Suprapubic skin (tissue), 4 donors: ENCODE measurements at regions not wholly inside any gene's neighbourhood (a gene's known extent, or its start where the extent isn't known, plus 50 kb on each side); places are given as distances from the start of the nearest gene placed in this dataset.
A peak's percentile ranks its signal among the peaks of the same experiment; 100 is the strongest.

Experiments used
- DNase-seq, 2 donors: peaks; one replicate each; pipeline ENCODE4 v3.0.0-alpha.2; 2019; ENCODE audit warnings: low spot score in 2 of 2
- H3K27ac ChIP-seq: fragments of 200-600 bp; sonication (generic); one replicate; pipeline ENCODE4 v1.5.1; 2019
- H3K27me3 ChIP-seq: fragments of 200-600 bp; sonication (generic); one replicate; pipeline ENCODE4 v1.5.1; 2019
- H3K36me3 ChIP-seq: fragments of 200-600 bp; sonication (generic); one replicate; pipeline ENCODE4 v1.5.1; 2019
- H3K4me1 ChIP-seq: fragments of 200-600 bp; sonication (generic); one replicate; pipeline ENCODE4 v1.5.1; 2019
- H3K4me3 ChIP-seq: fragments of 200-600 bp; sonication (generic); one replicate; pipeline ENCODE4 v1.5.1; 2019; ENCODE audit warnings: mild to moderate bottlenecking
- H3K9me3 ChIP-seq: fragments of 200-600 bp; sonication (generic); one replicate; pipeline ENCODE4 v1.5.1; 2019
- EP300 ChIP-seq: sonication (generic); formaldehyde crosslinking; IDR thresholded peaks from one replicate; pipeline ENCODE4 v1.6.1; 2017; ENCODE audit warnings: antibody characterized with exemption
- POLR2A ChIP-seq, 2 donors: fragments of 450-650 bp; IDR thresholded peaks; one replicate each; pipeline ENCODE4 v1.6.1; 2017; ENCODE audit warnings: antibody characterized with exemption in 2 of 2, mild to moderate bottlenecking in 2 of 2, moderate library complexity in 2 of 2
- POLR2AphosphoS5 ChIP-seq, 3 donors: sonication (generic); formaldehyde crosslinking; IDR thresholded peaks; one replicate each; pipeline ENCODE4 v1.6.1; 2017; ENCODE audit warnings: antibody characterized with exemption in 3 of 3
- WGBS: methylation state at CpG from one replicate; pipeline ENCODE4 v1.1.5; 2018; 5-methylcytosine and 5-hydroxymethylcytosine counted together
- TF ChIP-seq, protein P1 (sequence below), 2 donors: fragments of 200-600 bp in 1 of 2; fragments of 450-650 bp in 1 of 2; sonication (generic) in 1 of 2; IDR thresholded peaks; one replicate each; pipeline ENCODE4 v1.5.1; 2016 to 2019; ENCODE audit warnings: antibody characterized with exemption in 2 of 2, mild to moderate bottlenecking in 1 of 2, moderate library complexity in 1 of 2

DNA sequence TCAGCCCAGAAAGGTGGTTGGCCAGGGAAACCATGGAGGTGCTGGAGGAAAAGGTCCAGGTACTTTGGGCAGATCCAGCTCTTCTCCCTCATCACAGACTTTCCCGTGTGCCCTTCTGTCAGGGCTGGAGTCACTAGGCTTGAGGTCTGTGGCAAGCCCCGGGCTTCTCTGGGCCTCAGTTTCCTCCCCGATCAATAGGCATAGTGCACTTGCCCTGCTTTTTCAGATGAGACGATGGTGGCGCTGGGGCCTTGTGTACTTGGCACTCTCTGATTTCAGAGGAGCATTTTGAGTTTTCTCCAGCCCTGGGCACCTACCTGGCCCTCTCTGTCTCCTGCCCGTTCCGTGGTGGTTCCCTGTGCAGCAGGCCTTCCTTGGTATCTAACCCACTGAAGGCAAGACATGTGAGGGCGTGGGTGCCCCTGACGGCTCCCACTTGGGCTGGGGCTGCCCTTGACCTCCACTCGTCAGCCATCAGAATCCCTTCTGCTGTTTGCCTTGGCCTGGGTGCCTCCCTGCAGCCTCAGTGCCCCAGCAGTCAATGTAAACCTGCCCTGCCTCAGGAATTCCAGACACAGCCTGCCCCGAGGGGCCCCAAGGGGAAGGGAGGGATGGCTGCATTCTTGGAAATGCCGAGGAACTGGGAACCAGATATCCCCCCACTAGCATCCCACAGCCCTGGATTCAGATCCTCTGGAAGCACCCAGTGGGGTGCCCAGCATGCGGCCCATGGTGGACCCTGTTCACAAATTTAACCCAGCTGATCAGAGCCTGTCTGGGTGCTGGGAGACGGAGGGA lies 66.3 kb upstream of the COL5A1 start:
- Histone ChIP-seq H3K27ac (no peak overlapping the region), H3K27me3 (peaks cover 23% of the 10 kb centered on the region), H3K4me1 (no peaks in the 10 kb centered on the region), H3K9me3 (no peaks in the 10 kb centered on the region), H3K4me3 (no peak overlapping the region), H3K36me3 (no peaks in the 10 kb centered on the region)
- TF ChIP-seq POLR2A (IDR thresholded peaks at IDR 0.05): no peak
- no peak for TF ChIP-seq POLR2AphosphoS5 (IDR thresholded peaks at IDR 0.05)
- TF ChIP-seq EP300: no peak
- TF ChIP-seq, protein P1, sequence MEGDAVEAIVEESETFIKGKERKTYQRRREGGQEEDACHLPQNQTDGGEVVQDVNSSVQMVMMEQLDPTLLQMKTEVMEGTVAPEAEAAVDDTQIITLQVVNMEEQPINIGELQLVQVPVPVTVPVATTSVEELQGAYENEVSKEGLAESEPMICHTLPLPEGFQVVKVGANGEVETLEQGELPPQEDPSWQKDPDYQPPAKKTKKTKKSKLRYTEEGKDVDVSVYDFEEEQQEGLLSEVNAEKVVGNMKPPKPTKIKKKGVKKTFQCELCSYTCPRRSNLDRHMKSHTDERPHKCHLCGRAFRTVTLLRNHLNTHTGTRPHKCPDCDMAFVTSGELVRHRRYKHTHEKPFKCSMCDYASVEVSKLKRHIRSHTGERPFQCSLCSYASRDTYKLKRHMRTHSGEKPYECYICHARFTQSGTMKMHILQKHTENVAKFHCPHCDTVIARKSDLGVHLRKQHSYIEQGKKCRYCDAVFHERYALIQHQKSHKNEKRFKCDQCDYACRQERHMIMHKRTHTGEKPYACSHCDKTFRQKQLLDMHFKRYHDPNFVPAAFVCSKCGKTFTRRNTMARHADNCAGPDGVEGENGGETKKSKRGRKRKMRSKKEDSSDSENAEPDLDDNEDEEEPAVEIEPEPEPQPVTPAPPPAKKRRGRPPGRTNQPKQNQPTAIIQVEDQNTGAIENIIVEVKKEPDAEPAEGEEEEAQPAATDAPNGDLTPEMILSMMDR (IDR thresholded peaks at IDR 0.05): no peak
- DNase-seq: peak in 1 of 2 donors; percentile 59
- WGBS: 77% methylated on average over 12 of the region's 14 CpGs

DNA sequence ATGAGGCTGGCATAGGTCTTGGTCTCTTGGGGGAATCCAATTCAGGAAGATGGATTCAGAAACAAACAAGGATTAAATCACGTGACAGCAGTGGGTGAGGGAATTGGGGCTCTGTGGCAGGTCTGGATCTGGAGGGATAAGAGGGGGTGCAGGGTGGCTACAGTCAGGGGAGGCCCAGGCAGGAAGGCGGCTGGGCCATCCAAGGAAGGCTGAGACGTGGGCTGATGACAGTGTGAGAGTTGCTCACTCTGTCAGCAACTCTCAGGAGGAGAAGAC lies 65.8 kb upstream of the COL5A1 start:
- WGBS: 71% methylated on average over 3 of the region's 3 CpGs
- Histone ChIP-seq H3K4me1 (no peaks in the 10 kb centered on the region), H3K36me3 (no peaks in the 10 kb centered on the region), H3K4me3 (no peak overlapping the region), H3K9me3 (no peaks in the 10 kb centered on the region), H3K27ac (no peak overlapping the region), H3K27me3 (peaks cover 23% of the 10 kb centered on the region)
- DNase-seq: peak in 1 of 2 donors; percentile 18
- no peak for TF ChIP-seq POLR2A (IDR thresholded peaks at IDR 0.05)
- no peak for TF ChIP-seq POLR2AphosphoS5 (IDR thresholded peaks at IDR 0.05)
- TF ChIP-seq EP300: no peak
- TF ChIP-seq, protein P1 (IDR thresholded peaks at IDR 0.05): no peak

DNA sequence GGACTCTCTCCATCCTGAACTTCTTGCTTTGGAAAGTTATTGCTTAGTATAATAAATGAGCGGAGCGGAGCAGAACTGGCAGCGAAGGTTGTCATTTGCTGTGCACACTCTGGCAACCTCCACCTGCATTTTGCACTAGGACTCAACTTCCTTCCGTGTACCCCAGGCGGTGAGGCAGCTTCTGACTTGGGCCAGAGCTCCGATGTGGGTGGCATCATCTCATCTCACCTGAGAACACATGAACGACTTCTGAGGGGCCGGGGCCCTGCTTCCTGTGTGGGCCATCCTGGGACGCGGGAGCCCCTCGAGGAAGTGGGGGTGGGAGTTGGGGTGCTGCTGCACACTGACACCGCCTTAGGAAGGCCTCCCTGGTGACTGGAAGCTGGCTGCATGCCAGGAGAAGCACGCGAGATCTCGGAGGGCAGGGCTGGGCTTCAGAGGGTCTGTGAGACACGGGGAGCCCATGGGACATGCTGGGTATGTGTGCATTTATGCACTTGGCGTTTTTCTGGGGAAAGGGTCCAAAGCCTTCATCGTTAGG lies 56.5 kb upstream of the COL5A1 start:
- H3K27me3 ChIP-seq: peaks cover 18% of the 10 kb centered on the region
- H3K4me3 ChIP-seq: no peak overlapping the region
- H3K9me3 ChIP-seq: no peaks in the 10 kb centered on the region
- no peaks in the 10 kb centered on the region for H3K4me1 ChIP-seq
- no peaks in the 10 kb centered on the region for H3K36me3 ChIP-seq
- WGBS: 57% methylated on average over 17 of the region's 18 CpGs
- H3K27ac ChIP-seq: no peak overlapping the region
- peak in 1 of 2 donors; percentile 56 for DNase-seq
- TF ChIP-seq POLR2AphosphoS5 (IDR thresholded peaks at IDR 0.05) (no peak), POLR2A (IDR thresholded peaks at IDR 0.05) (no peak), EP300 (no peak)

- TF ChIP-seq POLR2A (IDR thresholded peaks at IDR 0.05): no peak
- TF ChIP-seq, protein P1 (IDR thresholded peaks at IDR 0.05): no peak
- no peak for TF ChIP-seq POLR2AphosphoS5 (IDR thresholded peaks at IDR 0.05)
- TF ChIP-seq EP300: no peak
Observed at GRCh38 chr9:134585746-134586706, 55.6 kb upstream of the COL5A1 start.

DNA sequence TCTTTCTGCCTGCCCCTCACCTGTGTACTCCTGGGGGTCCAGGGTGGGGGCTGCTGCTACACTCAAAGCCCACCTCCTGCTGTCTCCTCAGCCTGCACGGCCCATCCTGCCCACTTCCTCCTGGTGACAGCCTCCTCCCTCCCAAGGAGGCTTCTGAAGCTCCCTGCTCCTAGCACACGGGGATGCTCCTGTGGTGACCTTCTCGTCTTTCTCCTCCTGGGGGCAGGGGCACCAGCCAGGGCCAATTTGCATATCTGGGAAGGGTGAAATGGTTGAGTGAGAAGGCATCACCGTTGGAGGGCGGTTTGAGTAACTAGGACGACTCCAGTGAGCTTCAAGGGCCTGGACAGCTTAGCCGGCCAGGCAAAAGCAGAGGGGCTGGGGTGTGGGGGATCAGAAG lies 51.9 kb upstream of the COL5A1 start:
- TF ChIP-seq POLR2AphosphoS5 (IDR thresholded peaks at IDR 0.05) (no peak), POLR2A (IDR thresholded peaks at IDR 0.05) (no peak), EP300 (no peak)
- TF ChIP-seq, protein P1 (IDR thresholded peaks at IDR 0.05): no peak
- 85% methylated on average over 7 of the region's 7 CpGs for WGBS
- Histone ChIP-seq H3K4me3 (no peak overlapping the region), H3K27ac (no peak overlapping the region), H3K36me3 (no peaks in the 10 kb centered on the region), H3K27me3 (peaks cover 18% of the 10 kb centered on the region), H3K9me3 (no peaks in the 10 kb centered on the region), H3K4me1 (peaks cover 15% of the 10 kb centered on the region)
- DNase-seq: peak; percentile 38 to 53

More at GRCh38 chr9:134585746-134586706, 55.6 kb upstream of the COL5A1 start:
- DNase-seq: peak in 1 of 2 donors; percentile 56
- Histone ChIP-seq H3K27ac (no peak overlapping the region), H3K4me1 (peaks cover 4% of the 10 kb centered on the region), H3K36me3 (no peaks in the 10 kb centered on the region), H3K9me3 (no peaks in the 10 kb centered on the region), H3K27me3 (peaks cover 18% of the 10 kb centered on the region), H3K4me3 (no peak overlapping the region)
- WGBS: 68% methylated on average over 26 of the region's 28 CpGs
